Astrocyte (in vitro differentiated cells and primary cell): ENCODE measurements at regions not wholly inside any gene's neighbourhood (a gene's known extent, or its start where the extent isn't known, plus 50 kb on each side); places are given as distances from the start of the nearest gene placed in this dataset.
"Not testable (repeated sequence)": the region's sequence is repeated elsewhere in the genome, so short reads cannot be mapped to it uniquely, and the experiment has no call there.

Source experiments
- DNase-seq: peaks from one replicate; pipeline ENCODE4 v3.0.0-alpha.2; 2010; ENCODE audit warnings: low read depth
- FAIRE-seq: peaks from 2 replicates; lab custom pipeline; 2011; peaks lifted over from hg19 to GRCh38; lab: Jason Lieb, UNC
- H2AFZ ChIP-seq: 2 replicates; pipeline ENCODE4 v1.6.0; 2012; ENCODE audit warnings: low read depth, low read length, inconsistent platforms
- H3K27ac ChIP-seq: 2 replicates; pipeline ENCODE4 v1.5.1; 2011; ENCODE audit warnings: low read depth, low read length, inconsistent platforms
- H3K27me3 ChIP-seq: 2 replicates; pipeline ENCODE4 v1.6.0; 2011; ENCODE audit warnings: low read length, inconsistent platforms; ENCODE audit not compliant: insufficient read depth
- H3K36me3 ChIP-seq: 2 replicates; pipeline ENCODE4 v1.5.1; 2011; ENCODE audit warnings: low read length, inconsistent platforms; ENCODE audit not compliant: insufficient read depth
- H3K4me1 ChIP-seq: 2 replicates; pipeline ENCODE4 v1.5.1; 2011; ENCODE audit warnings: low read length, inconsistent platforms; ENCODE audit not compliant: insufficient read depth
- H3K4me2 ChIP-seq: 2 replicates; pipeline ENCODE4 v1.6.0; 2012; ENCODE audit warnings: low read length, inconsistent platforms
- H3K4me3 ChIP-seq: 2 replicates; pipeline ENCODE4 v1.5.1; 2011; ENCODE audit warnings: low read depth, mild to moderate bottlenecking, low read length, inconsistent platforms; ENCODE audit not compliant: insufficient read depth
- H3K79me2 ChIP-seq: 2 replicates; pipeline ENCODE4 v1.6.0; 2012; ENCODE audit warnings: mild to moderate bottlenecking, low read length, inconsistent platforms; ENCODE audit not compliant: insufficient read depth
- H3K9ac ChIP-seq: 2 replicates; pipeline ENCODE4 v1.6.0; 2012; ENCODE audit warnings: mild to moderate bottlenecking, low read length, inconsistent platforms
- H3K9me3 ChIP-seq: 2 replicates; pipeline ENCODE4 v1.5.1; 2012; ENCODE audit warnings: low read depth, mild to moderate bottlenecking, low read length, inconsistent platforms; ENCODE audit not compliant: insufficient read depth
- H4K20me1 ChIP-seq: 2 replicates; pipeline ENCODE4 v1.6.0; 2012; ENCODE audit warnings: low read length, inconsistent platforms; ENCODE audit not compliant: insufficient read depth
- H3K27ac Mint-ChIP-seq: one replicate; pipeline ENCODE4 v1.8.0; 2021; ENCODE audit warnings: mild to moderate bottlenecking, mixed read lengths; ENCODE audit not compliant: unreplicated experiment
- H3K27me3 Mint-ChIP-seq: one replicate; pipeline ENCODE4 v1.8.0; 2021; ENCODE audit warnings: low read depth, mixed read lengths; ENCODE audit not compliant: unreplicated experiment
- H3K36me3 Mint-ChIP-seq: one replicate; pipeline ENCODE4 v1.8.0; 2021; ENCODE audit warnings: low read depth, mixed read lengths; ENCODE audit not compliant: unreplicated experiment
- H3K4me1 Mint-ChIP-seq: one replicate; pipeline ENCODE4 v1.8.0; 2021; ENCODE audit warnings: low read depth, mixed read lengths; ENCODE audit not compliant: unreplicated experiment
- H3K4me3 Mint-ChIP-seq: one replicate; pipeline ENCODE4 v1.8.0; 2021; ENCODE audit warnings: mild to moderate bottlenecking, moderate library complexity, mixed read lengths; ENCODE audit not compliant: unreplicated experiment
- H3K9me3 Mint-ChIP-seq: one replicate; pipeline ENCODE4 v1.8.0; 2021; ENCODE audit warnings: mild to moderate bottlenecking, mixed read lengths; ENCODE audit not compliant: unreplicated experiment
- CTCF ChIP-seq: IDR thresholded peaks from 2 replicates; pipeline ENCODE4 v1.5.1; 2011; ENCODE audit warnings: low read depth, mild to moderate bottlenecking, inconsistent platforms, low read length, moderate library complexity; ENCODE audit not compliant: insufficient read depth
- EZH2 ChIP-seq: IDR thresholded peaks from 2 replicates; pipeline ENCODE4 v1.6.1; 2012; ENCODE audit warnings: mild to moderate bottlenecking, low read length, inconsistent platforms; ENCODE audit not compliant: insufficient read depth

- Histone ChIP-seq H3K4me1 (no peaks in the 10 kb centered on the region), H4K20me1 (no peaks in the 10 kb centered on the region), H3K4me2 (no peak overlapping the region), H3K27ac (no peak overlapping the region), H3K9me3 (peaks cover 10% of the 10 kb centered on the region), H3K79me2 (no peaks in the 10 kb centered on the region), H3K9ac (no peak overlapping the region), H3K4me3 (no peak overlapping the region), H3K27me3 (no peaks in the 10 kb centered on the region), H3K36me3 (no peaks in the 10 kb centered on the region), H2AFZ (no peak overlapping the region)
- no peaks in the 10 kb centered on the region for H3K36me3 Mint-ChIP-seq
- no peak overlapping the region for H3K4me3 Mint-ChIP-seq
- no peak for DNase-seq
- H3K27ac Mint-ChIP-seq = no peak overlapping the region
- TF ChIP-seq CTCF = no peak
- no peak for TF ChIP-seq EZH2
- H3K27me3 Mint-ChIP-seq = no peaks in the 10 kb centered on the region
- no peak for FAIRE-seq
- peaks cover 3% of the 10 kb centered on the region for H3K9me3 Mint-ChIP-seq
- H3K4me1 Mint-ChIP-seq = no peaks in the 10 kb centered on the region
These were observed 437.3 kb upstream of the SYNCRIP start for GRCh38 chr6:86079938-86080337.

DNA sequence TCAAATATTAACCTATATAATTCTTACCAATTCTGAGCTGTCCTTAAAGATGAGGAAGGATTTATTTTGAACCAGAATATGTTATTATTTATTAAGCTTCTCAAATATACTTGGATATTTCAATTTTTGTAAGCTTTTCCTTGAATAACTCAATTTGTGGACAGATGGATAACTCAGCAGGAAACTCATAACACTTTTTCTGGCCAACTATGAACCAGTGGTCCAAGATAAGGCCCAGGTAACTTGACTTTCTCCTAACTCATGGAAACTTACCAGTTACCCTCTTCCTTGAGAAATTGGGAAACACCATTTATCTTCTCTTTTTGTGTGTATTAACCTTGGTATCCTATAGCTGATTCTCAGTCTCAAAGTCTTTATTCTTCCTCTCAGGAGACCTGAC is 427.5 kb upstream of the SYNCRIP start:
- H3K27ac Mint-ChIP-seq = no peak overlapping the region
- no peak overlapping the region for H3K27ac ChIP-seq
- H3K4me2 ChIP-seq = no peak overlapping the region
- peaks cover 2% of the 10 kb centered on the region for H3K9me3 Mint-ChIP-seq
- no peaks in the 10 kb centered on the region for H4K20me1 ChIP-seq
- no peaks in the 10 kb centered on the region for H3K4me1 Mint-ChIP-seq
- H2AFZ ChIP-seq = no peak overlapping the region
- H3K4me1 ChIP-seq = no peaks in the 10 kb centered on the region
- no peaks in the 10 kb centered on the region for H3K36me3 Mint-ChIP-seq
- H3K36me3 ChIP-seq = no peaks in the 10 kb centered on the region
- no peak overlapping the region for H3K9ac ChIP-seq
- H3K9me3 ChIP-seq = peaks cover 5% of the 10 kb centered on the region
- no peak overlapping the region for H3K4me3 ChIP-seq
- no peaks in the 10 kb centered on the region for H3K27me3 Mint-ChIP-seq
- FAIRE-seq (no peak), DNase-seq (no peak)
- H3K4me3 Mint-ChIP-seq = no peak overlapping the region
- H3K79me2 ChIP-seq = no peaks in the 10 kb centered on the region
- TF ChIP-seq EZH2 = no peak
- TF ChIP-seq CTCF = no peak
- no peaks in the 10 kb centered on the region for H3K27me3 ChIP-seq

GRCh38 chr6:86065002-86065401 is 422.3 kb upstream of the SYNCRIP start:
- H3K4me3 Mint-ChIP-seq, H3K27me3 Mint-ChIP-seq, H3K27ac Mint-ChIP-seq, FAIRE-seq, H3K79me2 ChIP-seq, H3K4me2 ChIP-seq, H3K4me1 ChIP-seq, H3K27ac ChIP-seq, H3K4me1 Mint-ChIP-seq, H3K9ac ChIP-seq, H3K27me3 ChIP-seq, H3K4me3 ChIP-seq, H2AFZ ChIP-seq, H3K36me3 Mint-ChIP-seq, DNase-seq, H3K9me3 ChIP-seq, H3K36me3 ChIP-seq, H4K20me1 ChIP-seq, H3K9me3 Mint-ChIP-seq: not testable (repeated sequence)

GRCh38 chr6:86057293-86057980 is 414.8 kb upstream of the SYNCRIP start:
- not testable (repeated sequence) for H3K36me3 ChIP-seq, H3K27ac Mint-ChIP-seq, H3K4me1 ChIP-seq, DNase-seq, H3K36me3 Mint-ChIP-seq, H3K4me1 Mint-ChIP-seq, H3K27ac ChIP-seq, H3K4me2 ChIP-seq, H3K9ac ChIP-seq, H3K4me3 Mint-ChIP-seq, H3K9me3 Mint-ChIP-seq, H3K27me3 Mint-ChIP-seq, FAIRE-seq, H3K27me3 ChIP-seq, H3K9me3 ChIP-seq, H2AFZ ChIP-seq, H3K4me3 ChIP-seq, H3K79me2 ChIP-seq, H4K20me1 ChIP-seq
